GM18861 (cell line): ENCODE measurements at regions not wholly inside any gene's neighbourhood (a gene's known extent, or its start where the extent isn't known, plus 50 kb on each side); places are given as distances from the start of the nearest gene placed in this dataset.

Experiments
- ATAC-seq: cut with Tn5 transposase; IDR thresholded peaks from one replicate; pipeline ENCODE4 v1.9.1; 2021; ENCODE audit not compliant: unreplicated experiment

DNA sequence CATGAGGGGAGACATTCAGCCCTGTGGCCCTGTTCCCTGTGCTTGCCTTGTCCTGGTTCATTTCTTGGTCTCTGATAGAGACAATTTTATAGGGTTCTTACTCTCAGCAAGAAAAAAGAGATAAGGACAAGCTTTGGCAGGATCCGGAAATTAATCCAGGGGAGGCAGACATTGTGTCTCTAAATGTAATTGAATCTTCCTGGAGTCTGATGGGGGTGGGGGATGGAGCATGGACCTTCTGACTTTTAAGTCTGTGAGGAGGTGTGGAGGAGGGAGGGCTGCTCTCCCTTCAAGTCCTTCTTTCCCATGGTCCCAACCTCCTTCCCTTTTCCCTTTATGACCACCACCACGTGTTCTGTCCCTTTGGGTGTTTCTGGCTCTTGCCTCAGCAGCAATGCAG, 512.7 kb downstream of the DHX35 start:
- no peak for ATAC-seq

GRCh38 chr20:39473536-39473935, 511.4 kb downstream of the DHX35 start:
- ATAC-seq, result no peak

GRCh38 chr20:39468703-39469102, 506.6 kb downstream of the DHX35 start:
- ATAC-seq, result no peak

- ATAC-seq, result no peak
These were observed 502.1 kb downstream of the DHX35 start for GRCh38 chr20:39464238-39464637.

- no peak for ATAC-seq
These were observed 500.3 kb downstream of the DHX35 start for GRCh38 chr20:39462416-39462945.

DNA sequence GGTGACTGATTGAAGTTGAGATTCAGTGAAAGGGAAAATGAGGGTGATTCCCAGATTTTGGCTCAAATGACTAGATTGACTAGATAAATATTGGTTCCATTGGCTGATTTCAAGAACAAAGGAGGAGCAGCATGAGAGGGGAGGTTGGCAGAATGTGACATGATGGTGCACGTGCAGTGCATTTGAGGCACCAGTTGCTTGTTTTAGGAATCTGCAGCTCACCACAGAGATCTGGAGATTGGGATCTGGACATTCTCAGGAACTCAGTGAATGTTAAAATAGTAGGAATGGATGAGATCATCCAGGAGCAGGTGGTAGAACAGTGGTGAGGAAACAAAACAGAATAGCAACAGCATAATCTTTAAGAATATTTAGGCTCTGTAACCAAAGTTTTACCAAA, 496.3 kb downstream of the DHX35 start:
- no peak for ATAC-seq

- no peak for ATAC-seq
These were observed 491.7 kb downstream of the DHX35 start for GRCh38 chr20:39453890-39454289.

- ATAC-seq, result no peak
These were observed 490.6 kb downstream of the DHX35 start for GRCh38 chr20:39452583-39453340.

GRCh38 chr20:39451386-39451785, 489.2 kb downstream of the DHX35 start:
- no peak for ATAC-seq

GRCh38 chr20:39446397-39446796, 484.3 kb downstream of the DHX35 start:
- ATAC-seq, result no peak

DNA sequence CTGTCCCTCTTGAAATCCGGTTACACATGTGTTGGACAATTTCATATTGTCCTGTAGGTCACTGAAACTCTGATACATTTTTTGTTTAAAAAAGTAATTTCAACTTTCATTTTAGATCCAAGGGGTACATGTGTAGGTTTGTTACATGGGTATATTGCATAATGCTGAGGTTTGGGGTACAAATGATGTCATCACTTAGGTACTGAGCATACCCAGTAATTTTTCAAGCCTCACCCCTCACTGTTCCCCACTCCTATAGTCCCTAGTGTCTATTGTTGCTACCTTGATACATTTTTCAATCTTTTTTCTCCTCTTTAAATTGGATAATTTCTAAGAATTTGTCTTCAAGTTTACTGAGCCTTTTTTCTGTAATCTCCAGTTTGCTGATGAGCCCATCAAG, 483.0 kb downstream of the DHX35 start:
- no peak for ATAC-seq

GRCh38 chr20:39433466-39433865, 471.3 kb downstream of the DHX35 start:
- no peak for ATAC-seq

DNA sequence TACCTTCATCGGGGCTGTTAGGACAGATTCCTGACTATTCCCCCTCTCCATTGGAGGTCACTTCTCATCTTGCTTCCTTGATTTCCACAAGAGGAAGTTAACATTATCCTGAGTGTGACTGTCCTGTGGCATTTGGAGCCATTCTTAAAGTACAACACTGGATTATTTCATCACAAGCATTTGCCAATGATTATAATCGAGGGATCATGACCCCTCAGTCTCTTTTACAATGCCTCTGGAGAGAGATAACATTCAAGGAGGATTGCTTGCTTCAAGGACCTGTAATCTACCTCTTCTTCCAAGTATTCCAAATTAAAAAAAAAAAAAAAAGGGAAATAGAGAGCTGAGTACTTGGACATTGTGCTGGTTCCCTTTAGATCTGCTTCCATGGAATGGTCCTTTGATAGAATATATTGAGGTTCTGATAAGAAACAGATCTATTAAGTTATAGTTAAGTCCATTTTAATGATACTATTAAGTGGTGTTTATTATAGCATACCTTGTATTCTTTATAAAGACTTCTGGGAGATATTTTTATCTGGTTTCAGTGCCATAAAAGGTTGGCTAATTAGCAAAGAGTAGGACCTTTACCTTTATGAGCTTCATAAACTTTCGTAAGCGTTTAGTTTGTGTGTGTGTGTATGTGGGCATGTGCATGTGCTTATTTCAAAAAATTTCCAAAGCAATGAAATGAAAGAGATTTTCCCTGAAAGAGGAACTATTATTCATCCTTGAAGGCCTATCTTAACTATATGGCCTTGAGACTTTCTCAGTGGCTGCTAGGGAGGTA, 469.1 kb downstream of the DHX35 start:
- no peak for ATAC-seq

- ATAC-seq, result no peak
These were observed 467.6 kb downstream of the DHX35 start for GRCh38 chr20:39429726-39430125.

GRCh38 chr20:39424962-39425678, 463.0 kb downstream of the DHX35 start:
- ATAC-seq, result no peak

DNA sequence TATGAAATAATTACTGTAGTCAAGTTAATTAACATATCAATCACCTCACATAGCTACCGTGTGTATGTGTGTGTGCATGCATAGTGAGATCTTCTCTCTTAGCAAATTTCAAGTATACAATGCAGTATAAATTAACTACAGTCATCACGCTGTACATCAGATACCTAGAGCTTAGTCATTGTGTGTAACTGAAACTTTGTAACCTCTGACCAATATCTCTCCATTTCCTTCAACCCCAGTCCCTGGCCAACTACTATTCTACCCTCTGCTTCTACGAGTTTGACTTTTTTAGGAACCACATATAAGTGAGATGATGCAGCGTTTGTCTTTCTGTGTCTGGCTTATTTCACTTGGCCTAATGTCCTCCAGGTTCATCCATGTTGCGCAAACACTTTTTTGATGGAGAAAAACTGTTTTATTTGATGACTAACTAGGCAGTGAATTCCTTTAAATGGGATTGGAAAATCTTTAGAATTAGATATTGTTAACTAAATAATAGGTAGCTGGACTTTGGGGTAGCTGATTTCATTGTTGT, 459.5 kb downstream of the DHX35 start:
- ATAC-seq, result no peak

DNA sequence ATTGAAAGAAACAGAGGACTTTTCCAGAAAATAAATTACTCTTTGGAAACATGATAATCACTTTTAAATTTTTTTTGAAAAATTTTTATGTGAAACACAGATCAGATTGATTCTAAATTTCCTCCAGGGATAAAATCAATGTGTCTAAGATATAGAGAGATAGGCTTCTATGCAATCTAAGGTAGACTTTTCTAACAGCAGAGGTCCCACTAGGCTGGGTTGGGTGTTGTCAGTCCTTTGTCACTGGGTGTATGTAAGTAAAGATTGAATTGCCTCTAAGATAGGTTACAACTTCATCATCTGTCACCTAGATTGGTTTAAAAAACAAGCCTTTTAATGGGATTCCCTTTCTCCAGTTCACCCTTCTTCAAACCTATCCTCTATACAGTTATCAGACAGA, 449.9 kb downstream of the DHX35 start:
- no peak for ATAC-seq

GRCh38 chr20:39399463-39399862, 437.3 kb downstream of the DHX35 start:
- ATAC-seq, result no peak

- ATAC-seq, result no peak
These were observed 436.5 kb downstream of the DHX35 start for GRCh38 chr20:39398656-39399055.

DNA sequence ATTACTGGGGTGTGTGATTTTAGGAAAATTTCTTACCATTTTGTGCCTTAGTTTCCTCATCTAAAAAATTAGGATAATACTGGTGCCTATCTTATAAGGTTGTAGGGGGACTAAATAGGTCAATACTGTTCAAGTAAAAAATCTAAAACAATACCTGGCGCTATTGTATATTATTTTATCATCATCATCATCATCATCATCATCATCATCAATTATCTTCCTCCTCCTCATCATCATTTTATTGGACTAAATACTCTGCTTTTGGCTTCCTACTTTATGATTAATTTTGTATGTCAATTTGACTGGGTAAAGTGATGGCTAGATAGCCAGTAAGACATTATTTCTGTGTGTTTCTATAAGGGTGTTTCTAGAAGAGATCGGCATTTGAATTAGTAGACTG, 435.5 kb downstream of the DHX35 start:
- no peak for ATAC-seq
